IMR-90 (cell line): ENCODE measurements at regions not wholly inside any gene's neighbourhood (a gene's known extent, or its start where the extent isn't known, plus 50 kb on each side); places are given as distances from the start of the nearest gene placed in this dataset.

Source experiments
- ATAC-seq: fragments of 200-7000 bp; cut with Tn5 transposase; 2 replicates; pipeline ENCODE4 v1.9.1; 2020; ENCODE audit warnings: low read depth, mild to moderate bottlenecking, moderate library complexity
- BruUV-seq: library from RNA; stranded (reverse); fragments of 400-500 nt; replicated peaks from 2 replicates; lab custom pipeline; 2021; lab: Mats Ljungman, UMichigan
- CTCF ChIA-PET: fragments of 300-600 bp; formaldehyde crosslinking; extraction: SDS; loops from one replicate; lab custom pipeline; 2021; ENCODE audit warnings: antibody characterized with exemption; lab: Yijun Ruan, JAX
- POLR2A ChIA-PET: fragments of 300-600 bp; sonication (Branson Sonifier 250); formaldehyde crosslinking; loops from one replicate; lab custom pipeline; 2022; ENCODE audit warnings: antibody characterized with exemption; ENCODE audit not compliant: unreplicated experiment; lab: Charles Lee
- DNase-seq: peaks from one replicate; pipeline ENCODE4 v3.0.0; 2013
- H2AFZ ChIP-seq: replicated peaks from 2 replicates; pipeline ENCODE3; 2013; ENCODE audit warnings: low read length, mild to moderate bottlenecking; ENCODE audit not compliant: poor library complexity
- H2AK5ac ChIP-seq: 2 replicates; pipeline ENCODE4 v1.6.1; 2013; ENCODE audit warnings: low read depth, low read length, inconsistent platforms
- H2AK9ac ChIP-seq: replicated peaks from 2 replicates; pipeline ENCODE3; 2013; ENCODE audit warnings: mild to moderate bottlenecking, low read depth, low read length, moderate library complexity; ENCODE audit not compliant: poor library complexity
- H2BK120ac ChIP-seq: 2 replicates; pipeline ENCODE4 v1.6.1; 2013; ENCODE audit warnings: low read depth, low read length, inconsistent platforms
- H2BK15ac ChIP-seq: 3 replicates; pipeline ENCODE4 v1.6.1; 2013; ENCODE audit warnings: low read depth, low read length, inconsistent platforms
- H2BK20ac ChIP-seq: 2 replicates; pipeline ENCODE4 v1.6.1; 2013; ENCODE audit warnings: low read depth, mild to moderate bottlenecking, inconsistent platforms, low read length, moderate library complexity
- H2BK5ac ChIP-seq: 2 replicates; pipeline ENCODE4 v1.6.1; 2013; ENCODE audit warnings: mild to moderate bottlenecking, low read depth, low read length, inconsistent platforms; ENCODE audit not compliant: poor library complexity, severe bottlenecking
- H3K14ac ChIP-seq: replicated peaks from 2 replicates; pipeline ENCODE4 v1.6.1; 2013; ENCODE audit warnings: low read depth, low read length, inconsistent platforms
- H3K18ac ChIP-seq: 2 replicates; pipeline ENCODE4 v1.6.1; 2013; ENCODE audit warnings: low read depth, low read length, control low read depth
- H3K23ac ChIP-seq: 2 replicates; pipeline ENCODE4 v1.6.1; 2013; ENCODE audit warnings: low read depth, low read length, inconsistent platforms
- H3K27ac ChIP-seq: 2 replicates; pipeline ENCODE4 v1.5.1; 2013; ENCODE audit warnings: mild to moderate bottlenecking, control low read depth, low read length; ENCODE audit not compliant: insufficient read depth
- H3K27me3 ChIP-seq: 2 replicates; pipeline ENCODE4 v1.6.1; 2013; ENCODE audit warnings: low read length; ENCODE audit not compliant: control insufficient read depth, insufficient read depth
- H3K36me3 ChIP-seq: 2 replicates; pipeline ENCODE4 v1.6.1; 2013; ENCODE audit warnings: low read length, mixed read lengths; ENCODE audit not compliant: control insufficient read depth, insufficient read depth
- H3K4ac ChIP-seq: 2 replicates; pipeline ENCODE4 v1.6.1; 2013; ENCODE audit warnings: low read depth, low read length, inconsistent platforms
- H3K4me1 ChIP-seq: 2 replicates; pipeline ENCODE4 v1.6.1; 2013; ENCODE audit warnings: low read length, mixed read lengths; ENCODE audit not compliant: control insufficient read depth, insufficient read depth
- H3K4me2 ChIP-seq: 2 replicates; pipeline ENCODE4 v1.6.1; 2013; ENCODE audit warnings: low read depth, mild to moderate bottlenecking, control low read depth, low read length, moderate library complexity
- H3K4me3 ChIP-seq: 2 replicates; pipeline ENCODE4 v1.5.1; 2013; ENCODE audit warnings: low read depth, mild to moderate bottlenecking, control low read depth, low read length, moderate library complexity; ENCODE audit not compliant: insufficient read depth
- H3K56ac ChIP-seq: 2 replicates; pipeline ENCODE4 v1.6.1; 2013; ENCODE audit warnings: low read length, inconsistent platforms; ENCODE audit not compliant: insufficient read depth; ENCODE audit errors: extremely low read depth
- H3K79me1 ChIP-seq, 2 experiments: 2 replicates each; pipeline ENCODE4 v1.6.1; 2013; ENCODE audit warnings: low read length in 2 of 2, inconsistent platforms in 1 of 2, low read depth in 1 of 2
- H3K9ac ChIP-seq: 2 replicates; pipeline ENCODE4 v1.6.1; 2013; ENCODE audit warnings: low read depth, low read length, control low read depth
- H3K9me1 ChIP-seq: 2 replicates; pipeline ENCODE4 v1.6.1; 2013; ENCODE audit warnings: low read length, inconsistent platforms; ENCODE audit not compliant: insufficient read depth
- H3K9me3 ChIP-seq: 2 replicates; pipeline ENCODE4 v1.6.1; 2013; ENCODE audit warnings: low read length; ENCODE audit not compliant: control insufficient read depth, insufficient read depth
- H4K20me1 ChIP-seq: 2 replicates; pipeline ENCODE4 v1.6.1; 2013; ENCODE audit warnings: low read length, inconsistent platforms; ENCODE audit not compliant: insufficient read depth
- H4K5ac ChIP-seq: 2 replicates; pipeline ENCODE4 v1.6.1; 2013; ENCODE audit warnings: mild to moderate bottlenecking, low read depth, low read length, control low read depth
- H4K8ac ChIP-seq, 2 experiments: 2 replicates each; pipeline ENCODE4 v1.6.1; 2013; ENCODE audit warnings: low read depth in 2 of 2, low read length in 2 of 2, control low read depth in 1 of 2, inconsistent platforms in 1 of 2
- H4K91ac ChIP-seq: 2 replicates; pipeline ENCODE4 v1.6.1; 2013; ENCODE audit warnings: low read depth, low read length, inconsistent platforms; ENCODE audit not compliant: insufficient read depth
- BHLHE40 ChIP-seq: fragments of 150-350 bp; IDR thresholded peaks from 2 replicates; pipeline ENCODE4 v1.6.1; 2016; ENCODE audit warnings: mild to moderate bottlenecking, low read depth, low read length
- CEBPB ChIP-seq: IDR thresholded peaks from 2 replicates; pipeline ENCODE4 v1.6.1; 2012; ENCODE audit warnings: low read depth, low read length, improper control_type of control experiment
- CHD1 ChIP-seq: IDR thresholded peaks from 2 replicates; pipeline ENCODE4 v1.6.1; 2012; ENCODE audit warnings: low read depth, low read length, improper control_type of control experiment
- FOS ChIP-seq: fragments of 150-350 bp; IDR thresholded peaks from 2 replicates; pipeline ENCODE4 v1.6.1; 2016; ENCODE audit warnings: low read depth, low read length
- MAFK ChIP-seq: IDR thresholded peaks from 2 replicates; pipeline ENCODE4 v1.6.1; 2012; ENCODE audit warnings: low read depth, low read length, improper control_type of control experiment
- MAZ ChIP-seq: IDR thresholded peaks from 2 replicates; pipeline ENCODE4 v1.6.1; 2012; ENCODE audit warnings: low read depth, mild to moderate bottlenecking, low read length, improper control_type of control experiment, moderate library complexity, borderline replicate concordance
- MXI1 ChIP-seq: IDR thresholded peaks from 2 replicates; pipeline ENCODE4 v1.6.1; 2012; ENCODE audit warnings: low read depth, mild to moderate bottlenecking, low read length, moderate library complexity, borderline replicate concordance
- NFE2L2 ChIP-seq: fragments of 150-350 bp; IDR thresholded peaks from 2 replicates; pipeline ENCODE4 v1.6.1; 2016; ENCODE audit warnings: low read depth, mild to moderate bottlenecking, low read length
- POLR2A ChIP-seq: IDR thresholded peaks from 2 replicates; pipeline ENCODE4 v1.6.1; 2012; ENCODE audit warnings: mild to moderate bottlenecking, low read depth, low read length
- RAD21 ChIP-seq: IDR thresholded peaks from 2 replicates; pipeline ENCODE4 v1.6.1; 2012; ENCODE audit warnings: low read length, improper control_type of control experiment
- RCOR1 ChIP-seq: IDR thresholded peaks from 2 replicates; pipeline ENCODE4 v1.6.1; 2012; ENCODE audit warnings: mild to moderate bottlenecking, low read length, improper control_type of control experiment; ENCODE audit not compliant: insufficient replicate concordance
- RFX5 ChIP-seq: IDR thresholded peaks from 2 replicates; pipeline ENCODE4 v1.8.0; 2012; ENCODE audit warnings: low read depth, mild to moderate bottlenecking, low read length, moderate library complexity
- SMC3 ChIP-seq: fragments of 150-350 bp; IDR thresholded peaks from 2 replicates; pipeline ENCODE4 v1.6.1; 2016; ENCODE audit warnings: low read depth, mild to moderate bottlenecking, antibody characterized with exemption, low read length, moderate library complexity
- WGBS, 2 experiments: methylation state at CpG; one replicate each; pipeline versions ENCODE4 v1.1.5 to v1.1.7; 2013; ENCODE audit warnings: missing lambda C conversion rate in 2 of 2; ENCODE audit not compliant: insufficient read length in 1 of 2; ENCODE audit errors: extremely low coverage in 2 of 2; 5-methylcytosine and 5-hydroxymethylcytosine counted together
- dilution Hi-C: fragments of 300-500 bp; cut with HindIII; formaldehyde crosslinking; loops from one replicate; pipeline ENCODE4 v1.14.3; 2018; ENCODE audit warnings: low sequenced_read_pairs; ENCODE audit not compliant: unreplicated experiment
- in situ Hi-C: fragments of 300-500 bp; cut with MboI; formaldehyde crosslinking; loops from 3 replicates; pipeline ENCODE4 v1.14.3; 2019; ENCODE audit warnings: low sequenced_read_pairs, inconsistent platforms, mixed read lengths
- intact Hi-C: fragments of 100-400 bp; cut with micrococcal nuclease; formaldehyde crosslinking; loops from 2 replicates; pipeline ENCODE4 v1.10.0; 2022
- TF ChIP-seq, protein P1 (sequence below): fragments of 150-350 bp; IDR thresholded peaks from 2 replicates; pipeline ENCODE4 v1.6.1; 2017; ENCODE audit warnings: mild to moderate bottlenecking, antibody characterized with exemption, low read length, low read depth
- TF ChIP-seq, protein P2 (sequence below): conservative IDR thresholded peaks from 2 replicates; pipeline ENCODE4 v1.5.1; 2012; ENCODE audit warnings: mild to moderate bottlenecking, low read depth, low read length, improper control_type of control experiment
- TF ChIP-seq, protein P3 (sequence below): fragments of 150-350 bp; IDR thresholded peaks from 2 replicates; pipeline ENCODE4 v1.6.1; 2016; ENCODE audit warnings: low read depth, mild to moderate bottlenecking, low read length, moderate library complexity, borderline replicate concordance

DNA sequence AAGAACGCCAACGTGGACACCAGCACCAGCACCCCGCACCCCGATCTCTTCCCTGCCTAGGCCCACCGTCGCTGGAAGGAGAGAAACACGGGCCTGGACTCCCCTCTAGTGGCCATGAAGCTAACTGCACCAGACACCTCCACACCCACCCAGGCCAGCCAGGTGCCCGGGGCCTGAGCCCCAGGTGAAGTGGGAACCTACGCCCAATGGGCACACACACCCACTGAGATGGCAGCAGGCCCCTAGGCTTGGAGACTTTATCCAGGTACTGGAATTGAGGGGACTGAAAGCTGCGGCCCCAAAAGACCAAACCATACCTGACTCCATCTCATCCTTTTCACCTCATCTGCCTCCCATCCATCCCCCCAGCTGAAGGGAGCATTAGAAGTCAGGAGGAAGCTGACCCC, 81.0 kb downstream of the BUD13 start:
- ChIA-PET POLR2A (interaction anchor here (0.6 kb wide), 1 partner anchor 238 kb away, joined by 3 read pairs; no protein-coding TSS in a partner anchor), CTCF (interaction anchor here (0.5 to 1.6 kb wide), 6 partner anchors 9 to 1512 kb away, joined by 3 to 6 read pairs (median 4); no protein-coding TSS in a partner anchor)
- Histone ChIP-seq H3K4me3 (no peak overlapping the region), H4K20me1 (no peaks in the 10 kb centered on the region), H2AK9ac (peak overlapping the region; percentile 85), H2AK5ac (no peak overlapping the region), H4K5ac (no peak overlapping the region), H3K4ac (no peak overlapping the region), H3K4me1 (no peaks in the 10 kb centered on the region), H3K79me1 (no peaks in the 10 kb centered on the region), H4K91ac (no peak overlapping the region), H2BK20ac (no peak overlapping the region), H3K27ac (no peak overlapping the region), H3K23ac (no peak overlapping the region), H4K8ac (no peak overlapping the region), H3K9me3 (no peaks in the 10 kb centered on the region), H3K56ac (no peak overlapping the region), H2BK5ac (no peak overlapping the region), H3K9ac (no peak overlapping the region), H3K4me2 (no peak overlapping the region), H3K18ac (no peak overlapping the region), H3K9me1 (0 out of 2 replicates have a peak, but pooled peaks cover 3% of the 10 kb centered on the region), H3K36me3 (no peaks in the 10 kb centered on the region), H3K27me3 (peaks cover 18% of the 10 kb centered on the region), H2AFZ (peak overlapping the region; percentile 11), H3K14ac (no peak overlapping the region), H2BK120ac (no peak overlapping the region), H2BK15ac (no peak overlapping the region)
- TF ChIP-seq RCOR1 (no peak), RAD21 (peak; percentile 84), MAZ (no peak), MAFK (no peak), CEBPB (no peak), FOS (no peak), NFE2L2 (no peak), SMC3 (peak; percentile 57), POLR2A (no peak), BHLHE40 (no peak), MXI1 (no peak), CHD1 (no peak), RFX5 (no peak)
- TF ChIP-seq, protein P1, sequence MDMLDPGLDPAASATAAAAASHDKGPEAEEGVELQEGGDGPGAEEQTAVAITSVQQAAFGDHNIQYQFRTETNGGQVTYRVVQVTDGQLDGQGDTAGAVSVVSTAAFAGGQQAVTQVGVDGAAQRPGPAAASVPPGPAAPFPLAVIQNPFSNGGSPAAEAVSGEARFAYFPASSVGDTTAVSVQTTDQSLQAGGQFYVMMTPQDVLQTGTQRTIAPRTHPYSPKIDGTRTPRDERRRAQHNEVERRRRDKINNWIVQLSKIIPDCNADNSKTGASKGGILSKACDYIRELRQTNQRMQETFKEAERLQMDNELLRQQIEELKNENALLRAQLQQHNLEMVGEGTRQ = no peak
- TF ChIP-seq, protein P2, sequence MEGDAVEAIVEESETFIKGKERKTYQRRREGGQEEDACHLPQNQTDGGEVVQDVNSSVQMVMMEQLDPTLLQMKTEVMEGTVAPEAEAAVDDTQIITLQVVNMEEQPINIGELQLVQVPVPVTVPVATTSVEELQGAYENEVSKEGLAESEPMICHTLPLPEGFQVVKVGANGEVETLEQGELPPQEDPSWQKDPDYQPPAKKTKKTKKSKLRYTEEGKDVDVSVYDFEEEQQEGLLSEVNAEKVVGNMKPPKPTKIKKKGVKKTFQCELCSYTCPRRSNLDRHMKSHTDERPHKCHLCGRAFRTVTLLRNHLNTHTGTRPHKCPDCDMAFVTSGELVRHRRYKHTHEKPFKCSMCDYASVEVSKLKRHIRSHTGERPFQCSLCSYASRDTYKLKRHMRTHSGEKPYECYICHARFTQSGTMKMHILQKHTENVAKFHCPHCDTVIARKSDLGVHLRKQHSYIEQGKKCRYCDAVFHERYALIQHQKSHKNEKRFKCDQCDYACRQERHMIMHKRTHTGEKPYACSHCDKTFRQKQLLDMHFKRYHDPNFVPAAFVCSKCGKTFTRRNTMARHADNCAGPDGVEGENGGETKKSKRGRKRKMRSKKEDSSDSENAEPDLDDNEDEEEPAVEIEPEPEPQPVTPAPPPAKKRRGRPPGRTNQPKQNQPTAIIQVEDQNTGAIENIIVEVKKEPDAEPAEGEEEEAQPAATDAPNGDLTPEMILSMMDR = peak; percentile 71
- TF ChIP-seq, protein P3, sequence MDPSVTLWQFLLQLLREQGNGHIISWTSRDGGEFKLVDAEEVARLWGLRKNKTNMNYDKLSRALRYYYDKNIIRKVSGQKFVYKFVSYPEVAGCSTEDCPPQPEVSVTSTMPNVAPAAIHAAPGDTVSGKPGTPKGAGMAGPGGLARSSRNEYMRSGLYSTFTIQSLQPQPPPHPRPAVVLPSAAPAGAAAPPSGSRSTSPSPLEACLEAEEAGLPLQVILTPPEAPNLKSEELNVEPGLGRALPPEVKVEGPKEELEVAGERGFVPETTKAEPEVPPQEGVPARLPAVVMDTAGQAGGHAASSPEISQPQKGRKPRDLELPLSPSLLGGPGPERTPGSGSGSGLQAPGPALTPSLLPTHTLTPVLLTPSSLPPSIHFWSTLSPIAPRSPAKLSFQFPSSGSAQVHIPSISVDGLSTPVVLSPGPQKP = no peak
- intact Hi-C loops (loop anchor here (1.0 kb wide), 3 partner anchors 177 to 474 kb away; no protein-coding TSS in a partner anchor), dilution Hi-C loops (no loop called here), in situ Hi-C loops (loop anchor here (25.0 kb wide), 1 partner anchor 1354 kb away; no protein-coding TSS in a partner anchor)
- ATAC-seq = peak; percentile 87
- peak; percentile 6 for DNase-seq
- BruUV-seq = no TSS peak
- WGBS, 2 experiments = no CpG with 5 or more reads among the region's 10 CpGs
